NCI-H1930 (cell line): ENCODE measurements at regions not wholly inside any gene's neighbourhood (a gene's known extent, or its start where the extent isn't known, plus 50 kb on each side); places are given as distances from the start of the nearest gene placed in this dataset.
"Not testable (repeated sequence)": the region's sequence is repeated elsewhere in the genome, so short reads cannot be mapped to it uniquely, and the experiment has no call there.

Experiments
- DNase-seq, 2 experiments: peaks; one replicate each; lab custom pipeline; 2025; lab: John Stamatoyannopoulos, UW

DNA sequence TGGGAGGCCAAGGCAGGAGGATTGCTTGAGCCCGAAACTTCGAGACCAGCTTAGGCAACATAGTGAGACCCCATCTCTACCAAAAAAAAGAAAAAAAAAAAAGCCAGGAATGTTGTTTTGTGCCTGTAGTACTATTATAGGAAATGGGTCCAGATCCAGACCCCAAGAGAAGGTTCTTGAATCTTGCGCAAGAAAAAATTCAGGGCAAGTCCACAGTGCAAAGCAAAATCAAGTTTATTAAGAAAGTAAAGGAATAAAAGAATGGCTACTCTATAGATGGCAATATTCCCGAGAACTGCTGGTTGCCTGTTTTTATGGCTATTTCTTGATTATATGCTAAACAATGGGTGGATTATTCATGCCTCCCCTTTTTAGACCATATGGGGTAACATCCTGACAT is 51.2 kb upstream of the RDX start:
- no peak for DNase-seq

DNA sequence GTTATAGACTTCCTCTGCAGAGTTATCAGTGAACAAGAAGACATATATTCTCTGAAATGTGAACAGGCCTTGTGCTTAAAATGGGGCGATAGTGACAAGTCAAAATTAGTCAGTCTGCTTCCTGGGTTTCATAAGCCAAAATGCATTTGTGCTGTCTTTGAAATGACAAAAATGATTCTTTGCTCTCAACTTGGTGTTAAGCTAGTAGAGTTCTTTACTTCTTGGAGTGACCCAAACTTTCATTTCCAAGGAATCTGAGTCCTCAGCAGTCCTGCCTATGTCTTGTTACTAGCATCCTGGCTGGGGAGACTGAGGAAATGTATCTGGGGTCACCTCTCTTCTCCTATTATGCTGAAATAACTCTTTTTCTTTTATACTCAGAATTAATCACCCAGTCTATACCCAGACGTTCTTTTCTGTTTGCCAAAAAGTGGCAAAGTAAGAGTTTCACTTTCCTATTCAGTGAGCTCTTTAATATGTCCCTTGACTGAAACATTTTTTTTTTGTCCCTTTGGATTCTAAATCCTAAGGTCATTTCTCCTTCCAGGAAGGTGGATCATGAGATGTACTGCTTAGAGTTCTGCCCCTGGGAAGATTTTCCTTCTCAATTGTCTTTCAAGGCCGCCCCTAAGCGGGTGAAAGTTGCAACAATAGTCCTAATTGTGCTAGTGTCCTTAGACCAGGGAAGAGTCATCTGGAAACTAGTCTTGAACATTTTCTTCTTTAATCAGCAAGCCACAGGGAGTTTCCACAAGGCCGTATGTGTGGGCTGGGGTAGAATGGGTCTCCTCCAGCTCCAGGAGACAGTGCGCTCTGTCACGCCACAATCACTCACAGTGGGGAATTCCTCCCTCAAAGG is 53.0 kb upstream of the RDX start:
- no peak for DNase-seq

DNA sequence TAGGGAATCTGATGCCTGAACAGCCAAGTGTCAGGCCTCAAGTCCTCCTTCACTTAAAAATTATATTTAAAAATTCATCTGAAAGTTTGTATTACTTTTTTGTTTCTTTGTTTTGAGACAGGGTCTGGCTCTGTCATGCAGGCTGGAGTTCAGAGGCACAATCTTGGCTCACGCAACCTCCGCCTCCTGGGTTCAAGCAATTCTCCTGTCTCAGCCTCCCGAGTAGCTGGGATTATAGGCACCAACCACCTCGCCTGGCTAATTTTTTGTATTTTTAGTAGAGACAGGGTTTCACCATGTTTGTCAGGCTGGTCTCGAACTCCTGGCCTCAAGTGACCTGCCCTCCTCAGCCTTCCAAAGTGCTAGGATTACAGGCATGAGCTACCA is 53.6 kb upstream of the RDX start:
- not testable (repeated sequence) for DNase-seq

DNA sequence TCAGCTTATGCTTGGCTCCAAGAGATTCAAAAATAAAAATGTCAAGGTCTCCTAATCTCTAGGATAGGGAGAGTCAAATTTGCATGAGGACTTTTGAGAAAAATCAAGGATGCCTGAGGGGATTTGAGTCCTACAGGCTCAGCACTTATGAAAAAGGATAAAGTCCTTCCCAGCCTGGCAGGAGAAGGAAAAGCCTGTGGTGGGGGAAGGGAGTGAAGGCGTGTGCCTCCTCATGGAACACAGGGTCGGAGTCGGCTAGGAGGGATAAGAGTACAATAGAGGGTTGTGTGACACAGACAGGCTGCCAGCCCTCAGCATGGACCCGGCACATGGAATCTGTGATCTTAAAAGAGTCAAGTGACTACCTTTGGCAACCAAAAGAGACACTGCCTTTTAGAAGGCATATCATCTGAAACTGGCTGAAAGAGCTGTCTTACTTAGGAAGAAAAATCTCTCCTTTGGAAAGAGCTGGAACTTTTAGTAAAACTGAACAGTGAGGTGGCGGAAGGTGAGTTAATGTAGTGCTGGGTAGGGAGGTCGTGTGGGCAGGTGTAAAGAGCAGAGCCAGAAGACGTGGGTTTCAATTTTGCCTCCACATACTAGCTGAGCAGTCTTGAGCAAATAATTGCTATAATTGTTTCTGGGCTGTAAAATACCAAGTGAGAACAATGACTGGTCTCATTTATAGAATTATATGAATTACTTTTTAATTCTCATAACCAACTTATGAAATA is 58.8 kb upstream of the RDX start:
- no peak for DNase-seq

DNA sequence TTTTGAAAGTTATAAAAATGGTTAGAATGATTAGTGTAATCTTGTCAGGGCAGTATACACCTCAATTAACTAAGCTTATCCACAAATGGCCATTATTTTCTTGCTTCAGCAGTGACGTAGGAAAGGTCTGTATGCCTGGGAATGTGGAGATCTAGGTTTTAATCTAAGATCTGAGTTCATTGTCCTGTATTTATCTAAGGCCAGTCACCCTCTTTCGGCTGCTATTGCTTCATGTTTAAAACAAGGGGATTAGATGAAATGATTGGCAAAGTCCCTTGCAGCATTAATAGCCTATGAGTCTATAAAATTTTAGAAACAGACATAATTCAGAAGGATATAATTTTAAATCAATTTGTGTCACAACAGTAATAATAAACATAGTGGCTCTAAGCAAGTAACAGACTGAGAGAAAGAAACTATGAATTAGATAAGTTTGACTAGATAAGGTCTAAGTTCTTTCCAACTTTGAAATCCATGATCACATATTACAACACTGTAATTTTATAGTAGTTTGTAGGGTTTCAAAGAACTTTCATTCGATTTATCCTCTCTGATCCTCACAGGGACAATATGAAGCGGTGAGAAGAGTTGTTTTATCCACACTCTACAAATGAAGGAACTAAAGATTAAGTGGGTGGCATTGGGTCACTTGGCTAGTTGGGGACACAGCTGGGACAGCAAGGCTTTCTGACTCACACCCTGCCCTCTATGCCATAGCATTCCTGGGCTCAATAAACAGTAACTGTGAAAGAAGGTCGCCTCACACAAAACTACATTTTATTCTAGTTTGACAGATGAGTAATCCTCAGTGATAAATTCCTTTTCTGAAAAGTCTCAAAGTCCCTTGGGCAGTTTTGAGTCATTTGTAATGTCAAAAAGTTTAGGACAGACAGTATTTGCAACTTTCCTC is 60.6 kb upstream of the RDX start:
- DNase-seq: no peak

DNA sequence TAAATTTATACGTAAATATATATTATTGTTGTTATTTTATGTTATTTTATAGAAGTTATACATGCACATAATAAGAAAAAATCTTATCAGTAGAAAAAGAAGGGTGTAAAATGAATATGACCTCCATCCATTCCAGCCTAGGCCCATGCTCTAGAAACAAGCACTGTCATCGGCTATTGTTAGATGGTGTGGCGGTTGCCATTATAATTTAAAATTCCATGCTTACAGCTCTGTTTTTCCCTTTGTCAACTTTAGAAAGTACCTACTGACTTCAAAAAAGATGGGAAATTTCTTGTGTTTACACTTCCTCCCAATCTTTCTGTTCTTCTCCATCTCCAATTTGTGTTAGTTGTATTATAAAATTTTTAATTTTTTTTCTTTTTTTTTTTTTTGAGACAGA is 61.9 kb upstream of the RDX start:
- DNase-seq: no peak

DNA sequence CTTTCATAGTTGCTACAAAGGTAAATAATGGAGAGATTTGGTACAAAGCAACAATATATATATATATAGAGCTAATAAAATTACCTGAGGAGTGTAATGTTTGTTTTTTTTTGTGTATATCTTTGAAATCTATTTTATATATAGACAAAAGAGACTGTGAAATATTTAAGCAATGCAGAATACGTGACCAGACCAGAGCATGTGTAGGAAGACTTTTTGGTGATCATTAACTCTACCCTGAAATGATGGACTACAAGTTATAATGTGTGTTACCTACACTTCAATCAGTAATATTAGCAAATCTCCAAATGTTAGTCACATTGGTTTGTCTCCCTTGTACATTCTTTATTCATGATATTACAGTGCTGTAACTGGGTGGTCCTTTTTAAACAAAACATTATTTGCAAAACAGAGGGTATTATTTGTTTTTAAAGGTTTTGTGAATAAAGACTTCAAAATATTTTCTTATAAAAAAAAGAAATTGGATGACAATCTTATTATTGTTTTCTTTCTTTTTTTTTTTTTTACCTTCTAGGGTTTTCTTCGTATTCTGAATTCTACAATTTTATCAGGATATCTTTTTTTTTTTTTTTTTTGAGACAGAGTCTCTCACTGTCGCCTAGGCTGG is 64.5 kb upstream of the RDX start:
- not testable (repeated sequence) for DNase-seq

DNA sequence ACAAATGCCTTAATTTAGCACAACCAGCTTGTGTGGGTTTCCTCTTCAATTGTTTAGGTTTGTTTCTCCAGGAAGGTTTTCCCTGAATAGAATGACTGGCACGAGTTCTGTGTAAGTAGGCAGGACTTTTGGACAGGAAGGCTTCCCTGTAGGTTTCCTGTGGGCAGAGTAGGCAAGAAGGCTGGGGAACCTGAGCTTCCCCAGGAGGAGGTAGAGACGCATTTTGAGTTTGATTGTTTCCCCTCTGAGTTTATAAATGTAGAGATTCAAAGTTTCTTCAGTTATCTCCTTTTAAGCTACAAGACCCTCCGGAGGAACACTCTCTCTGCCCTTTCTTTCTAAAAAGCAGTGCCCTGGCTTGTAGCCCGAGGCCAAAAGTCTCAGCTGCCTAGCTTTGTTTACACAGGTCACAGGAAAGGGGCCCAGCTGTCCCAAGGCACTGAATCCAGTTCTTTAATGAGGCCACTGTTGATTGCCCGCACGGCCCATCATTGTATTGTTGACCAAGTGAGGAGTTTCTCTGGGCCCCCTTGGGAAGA is 66.6 kb upstream of the RDX start:
- DNase-seq: peak; percentile 45 to 54

DNA sequence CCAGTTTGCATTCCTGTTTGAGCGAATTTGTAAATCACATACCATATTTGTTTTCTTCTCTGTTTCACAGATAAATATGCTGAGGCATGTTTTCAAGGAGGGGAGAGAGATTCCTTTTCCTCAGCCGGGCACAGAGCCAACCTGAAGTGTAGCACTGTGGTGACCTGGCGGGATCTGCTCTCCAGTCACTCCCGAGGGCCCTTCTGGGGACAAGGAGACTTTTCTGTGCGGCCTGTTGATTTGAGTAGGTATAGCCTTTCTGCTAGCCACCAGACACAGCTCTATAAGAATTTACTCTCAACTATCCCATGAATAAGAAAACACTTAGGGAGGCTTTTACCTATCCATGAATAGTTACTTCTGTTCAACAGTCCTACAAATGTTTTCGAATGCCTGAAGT is 63.5 kb upstream of the FDX1 start:
- no peak for DNase-seq

DNA sequence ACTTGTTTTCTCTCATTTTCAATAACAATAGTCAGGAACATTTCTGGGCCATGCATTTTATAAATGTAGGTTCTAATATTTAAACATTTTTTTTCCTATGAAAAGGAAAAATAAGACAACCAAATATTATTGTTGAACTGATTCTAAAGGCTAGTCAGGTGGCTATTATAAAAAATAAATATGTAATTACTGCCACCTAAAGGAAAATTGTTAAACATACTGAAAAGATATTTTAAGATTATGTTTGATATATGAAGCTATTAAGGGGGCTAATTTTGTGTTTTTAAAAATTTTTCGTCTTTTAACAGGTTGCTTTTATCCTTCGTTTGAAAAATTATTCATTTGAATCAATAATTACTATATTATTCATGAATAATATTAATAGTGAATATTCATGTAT is 62.2 kb upstream of the FDX1 start:
- no peak for DNase-seq

DNA sequence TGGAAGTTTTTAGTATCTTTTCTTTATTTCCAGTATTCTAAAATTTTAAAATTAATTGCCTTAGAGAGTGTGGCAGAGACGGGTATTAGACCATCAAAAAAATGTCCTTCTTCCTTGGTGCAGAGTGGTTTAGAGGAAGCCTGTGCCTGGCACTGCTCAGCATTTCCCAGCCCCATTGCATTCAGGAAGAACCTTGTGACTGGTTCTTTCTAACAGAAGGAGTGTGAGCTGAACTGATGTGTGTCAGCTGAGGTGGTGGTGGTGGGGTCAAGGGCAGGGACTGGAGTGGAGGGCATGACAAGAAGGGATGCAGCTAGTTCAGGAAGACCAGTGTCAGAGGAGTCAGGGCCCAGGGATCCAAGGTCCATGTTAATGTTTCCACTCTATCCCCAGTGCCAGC is 58.7 kb upstream of the FDX1 start:
- no peak for DNase-seq

DNA sequence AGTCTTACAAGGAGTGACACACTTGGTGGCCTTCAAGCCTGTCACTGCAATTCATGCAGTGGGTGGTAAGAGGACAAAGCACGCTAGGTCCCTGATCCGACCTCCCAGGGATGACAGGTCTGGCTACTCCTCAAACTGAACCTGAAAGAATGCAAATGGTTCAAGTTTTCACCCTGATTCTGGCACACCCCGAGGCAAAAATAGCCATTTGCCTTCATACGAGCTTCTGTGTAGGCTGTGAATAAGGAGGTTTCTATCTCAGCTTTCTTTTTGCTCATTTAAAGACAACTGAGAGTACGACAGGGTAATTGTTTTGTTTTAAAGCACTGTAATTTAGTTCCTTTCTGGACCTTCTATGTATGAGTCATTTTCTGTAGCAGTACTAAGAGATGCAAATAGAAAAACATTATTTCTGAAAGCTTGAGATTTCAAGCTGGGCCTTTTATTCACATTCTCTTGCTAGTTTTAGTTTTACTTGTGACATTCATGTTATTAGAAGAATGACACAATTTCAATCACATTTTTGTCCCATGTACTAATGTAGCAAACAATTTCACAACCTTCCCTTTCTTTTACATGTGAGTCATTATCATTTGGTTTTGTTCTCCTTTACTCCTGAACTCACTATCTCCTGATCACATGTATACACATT is 56.6 kb upstream of the FDX1 start:
- DNase-seq: no peak

DNA sequence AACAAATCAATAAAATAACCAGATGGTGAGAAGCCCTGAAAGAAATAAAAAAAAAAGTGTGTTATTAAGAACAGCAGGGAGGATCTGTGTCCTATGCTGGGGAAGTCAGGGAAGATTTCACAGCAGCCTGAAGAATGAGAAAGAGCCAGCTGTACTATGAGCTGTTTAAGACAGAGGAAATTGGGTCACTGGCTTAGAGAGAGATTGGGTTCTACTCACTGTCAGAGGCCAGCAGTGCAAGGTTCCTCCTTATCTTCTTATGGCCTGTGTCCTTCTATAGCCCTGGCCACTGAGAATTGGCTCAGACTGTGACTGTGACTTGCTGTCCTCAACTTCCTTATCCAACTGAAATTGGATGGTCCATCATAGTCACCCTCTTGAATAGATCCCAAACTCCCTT is 54.8 kb upstream of the FDX1 start:
- DNase-seq: no peak

DNA sequence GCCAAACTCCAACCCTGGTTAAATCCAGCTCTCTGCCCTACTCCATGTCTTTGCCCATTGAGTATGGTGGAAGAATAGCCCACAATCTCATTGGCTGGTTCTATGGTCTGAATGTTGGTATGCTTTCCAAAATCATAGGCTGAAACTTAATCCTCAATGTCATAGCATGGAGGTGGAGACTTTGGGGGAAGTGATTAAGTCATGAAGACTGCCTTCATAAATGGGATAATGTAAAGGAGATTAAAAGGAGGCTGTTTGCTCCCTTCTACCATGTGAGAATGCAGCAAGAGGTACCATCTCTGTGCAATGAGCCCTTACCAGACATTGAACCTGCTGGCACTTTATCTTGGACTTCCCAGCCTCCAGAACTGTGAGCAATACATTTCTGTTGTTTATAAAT is 54.4 kb upstream of the FDX1 start:
- no peak for DNase-seq

DNA sequence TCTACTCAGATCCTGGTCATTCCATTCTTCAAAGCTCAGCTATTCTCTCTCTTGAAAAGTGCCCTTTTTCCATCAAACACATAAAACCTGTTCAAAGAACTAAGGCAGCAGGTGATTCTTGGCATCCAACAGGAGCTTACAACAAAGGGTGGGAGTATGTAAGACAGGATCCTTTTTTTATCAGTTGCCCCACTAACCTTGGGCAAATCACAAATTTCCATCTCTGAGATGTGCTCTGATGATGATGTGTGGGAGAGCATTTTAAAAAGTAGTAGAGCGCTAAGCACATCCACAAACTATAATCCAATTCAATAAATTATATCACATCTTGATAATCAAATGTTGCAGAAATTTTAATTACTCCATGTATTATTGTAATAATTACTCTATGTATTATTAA is 53.7 kb upstream of the FDX1 start:
- DNase-seq: no peak

DNA sequence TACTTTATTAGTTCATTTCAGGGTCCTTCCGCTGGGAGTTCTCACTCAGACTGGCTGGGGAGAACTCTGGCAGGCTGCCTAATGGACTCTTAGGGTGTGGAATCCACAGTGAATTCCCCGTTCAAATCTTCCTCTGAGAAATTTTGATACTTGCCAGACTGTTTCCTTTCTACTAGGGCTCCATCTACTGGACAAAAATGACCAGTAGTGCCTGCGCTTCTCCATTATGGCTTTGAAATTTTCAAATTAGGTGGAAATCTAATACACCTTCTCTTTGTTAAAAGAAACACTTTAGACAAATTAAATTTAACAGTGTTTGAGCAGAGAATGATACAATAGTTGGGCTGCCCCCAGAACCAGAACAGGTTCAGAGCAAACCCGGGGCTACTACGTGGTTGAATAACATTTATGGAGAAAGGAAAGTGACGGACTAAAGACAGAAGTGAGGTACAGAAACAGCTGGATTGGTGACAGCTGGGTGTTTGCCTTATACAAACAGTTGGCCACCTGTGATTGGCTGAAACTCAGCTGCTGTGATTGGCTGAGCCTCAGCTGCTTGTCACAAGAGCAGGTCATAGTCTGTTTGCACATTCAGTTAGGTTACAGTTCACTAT is 52.9 kb upstream of the FDX1 start:
- peak; percentile 38 to 57 for DNase-seq

DNA sequence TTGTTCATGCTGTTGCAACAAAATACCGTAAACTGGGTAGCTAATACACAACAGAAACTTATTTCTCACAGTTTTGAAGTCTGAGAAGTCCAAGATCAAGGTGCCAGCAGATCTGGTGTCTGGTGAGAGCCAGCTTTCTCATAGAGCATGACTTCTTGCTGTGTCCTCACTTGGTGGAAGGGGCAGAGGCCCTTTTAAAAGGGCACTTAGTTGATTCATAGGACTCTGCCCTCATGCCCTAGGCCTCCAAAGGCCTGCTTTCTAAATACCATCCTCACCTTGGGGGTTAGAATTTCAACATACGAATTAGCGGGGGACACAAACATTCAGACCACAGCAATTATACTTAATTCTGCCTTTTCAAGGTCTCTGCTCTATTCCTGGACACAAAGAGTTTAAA is 52.3 kb upstream of the FDX1 start:
- no peak for DNase-seq

DNA sequence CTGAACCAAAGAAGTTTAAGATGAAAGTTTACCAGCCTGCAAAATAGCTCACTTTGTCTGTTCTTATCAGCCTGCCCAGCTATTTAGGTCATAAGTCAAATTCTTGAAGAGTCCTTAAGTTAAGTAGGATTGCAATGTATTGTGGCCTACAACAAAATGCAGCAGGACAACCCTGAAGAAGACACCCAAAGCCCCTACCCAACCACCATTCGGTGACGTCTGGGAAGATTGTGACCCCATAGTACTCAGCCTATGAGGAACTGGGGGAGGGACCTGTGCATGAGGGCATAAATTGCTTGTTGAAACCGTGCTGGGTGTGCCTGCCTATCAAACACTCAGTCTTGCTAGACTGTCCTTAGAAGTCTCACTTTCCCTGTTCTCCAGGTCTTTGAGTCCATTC is 50.5 kb upstream of the FDX1 start:
- no peak for DNase-seq

DNA sequence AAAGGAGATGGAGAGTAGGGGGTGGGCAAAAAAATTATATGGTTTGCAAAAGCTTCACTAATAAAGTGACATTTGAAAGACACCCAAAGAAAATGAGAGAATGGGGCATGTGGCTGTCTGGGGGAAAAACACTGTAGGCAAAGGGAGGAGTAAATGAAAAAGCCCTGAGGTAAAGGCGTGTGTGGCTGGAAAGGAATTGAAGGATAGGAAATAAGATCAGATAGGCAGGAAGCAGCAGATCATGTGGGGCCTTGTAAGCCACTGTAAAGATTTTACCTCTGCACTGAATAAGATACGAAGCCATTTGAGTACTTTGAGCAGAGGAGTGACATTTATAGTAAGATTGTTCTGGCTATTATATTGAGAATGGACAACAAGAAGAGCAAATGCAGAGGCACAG is 49.8 kb upstream of the FDX1 start:
- DNase-seq: no peak
